ENCODE measurements at regions not wholly inside any gene's neighbourhood (a gene's known extent, or its start where the extent isn't known, plus 50 kb on each side); places are given as distances from the start of the nearest gene placed in this dataset.
"Not testable (repeated sequence)": the region's sequence is repeated elsewhere in the genome, so short reads cannot be mapped to it uniquely, and the experiment has no call there.

GRCh38 chr13:18666585-18666984, 515.0 kb downstream of the TUBA3C start:
- not testable (repeated sequence) for TF ChIP-seq CTCF (IDR thresholded peaks at IDR 0.05; ENCODE audit: low read length); EZH2phosphoT487 (IDR thresholded peaks at IDR 0.05; ENCODE audit: low read length); EZH2 (optimal IDR thresholded peaks at IDR 0.05; ENCODE audit: low read depth, low read length)

All from MM.1S (cell line).